Stomach smooth muscle (tissue), 2 donors: ENCODE measurements at regions not wholly inside any gene's neighbourhood (a gene's known extent, or its start where the extent isn't known, plus 50 kb on each side); places are given as distances from the start of the nearest gene placed in this dataset.

ENCODE experiments used
- H3K27ac ChIP-seq: one replicate; pipeline ENCODE4 v1.7.0; 2013; ENCODE audit warnings: mild to moderate bottlenecking, low read length, inconsistent platforms
- H3K27me3 ChIP-seq, 2 donors: one replicate each; pipeline ENCODE4 v1.7.0; 2013; ENCODE audit warnings: low read length in 2 of 2; ENCODE audit not compliant: insufficient read depth in 2 of 2, control insufficient read depth in 1 of 2
- H3K36me3 ChIP-seq, 2 donors: one replicate each; pipeline ENCODE4 v1.7.0; 2013; ENCODE audit warnings: low read length in 2 of 2; ENCODE audit not compliant: control insufficient read depth in 2 of 2, insufficient read depth in 2 of 2
- H3K4me1 ChIP-seq: one replicate; pipeline ENCODE4 v1.7.0; 2013; ENCODE audit warnings: low read length; ENCODE audit not compliant: control insufficient read depth, insufficient read depth
- H3K4me3 ChIP-seq, 2 donors: one replicate each; pipeline ENCODE4 v1.7.0; 2013; ENCODE audit warnings: low read length in 2 of 2
- H3K9ac ChIP-seq, 2 donors: one replicate each; pipeline ENCODE4 v1.7.0; 2013; ENCODE audit warnings: low read length in 2 of 2, mild to moderate bottlenecking in 1 of 2
- H3K9me3 ChIP-seq, 2 donors: one replicate each; pipeline ENCODE4 v1.7.0; 2013; ENCODE audit warnings: low read length in 2 of 2; ENCODE audit not compliant: control insufficient read depth in 2 of 2
- donor health status: healthy.
- donor health status: Pancreatic carcinoma.

- H3K4me1 ChIP-seq: no peaks in the 10 kb centered on the region
- H3K9ac ChIP-seq: no peak overlapping the region
- no peak overlapping the region for H3K4me3 ChIP-seq
- no peak overlapping the region for H3K27ac ChIP-seq
- H3K36me3 ChIP-seq: no peaks in the 10 kb centered on the region
- peaks cover 0 to 13% of the 10 kb centered on the region in 2 donors for H3K27me3 ChIP-seq
- no peaks in the 10 kb centered on the region for H3K9me3 ChIP-seq
Observed at GRCh38 chr14:97213720-97214119, 416.5 kb downstream of the VRK1 start.

DNA sequence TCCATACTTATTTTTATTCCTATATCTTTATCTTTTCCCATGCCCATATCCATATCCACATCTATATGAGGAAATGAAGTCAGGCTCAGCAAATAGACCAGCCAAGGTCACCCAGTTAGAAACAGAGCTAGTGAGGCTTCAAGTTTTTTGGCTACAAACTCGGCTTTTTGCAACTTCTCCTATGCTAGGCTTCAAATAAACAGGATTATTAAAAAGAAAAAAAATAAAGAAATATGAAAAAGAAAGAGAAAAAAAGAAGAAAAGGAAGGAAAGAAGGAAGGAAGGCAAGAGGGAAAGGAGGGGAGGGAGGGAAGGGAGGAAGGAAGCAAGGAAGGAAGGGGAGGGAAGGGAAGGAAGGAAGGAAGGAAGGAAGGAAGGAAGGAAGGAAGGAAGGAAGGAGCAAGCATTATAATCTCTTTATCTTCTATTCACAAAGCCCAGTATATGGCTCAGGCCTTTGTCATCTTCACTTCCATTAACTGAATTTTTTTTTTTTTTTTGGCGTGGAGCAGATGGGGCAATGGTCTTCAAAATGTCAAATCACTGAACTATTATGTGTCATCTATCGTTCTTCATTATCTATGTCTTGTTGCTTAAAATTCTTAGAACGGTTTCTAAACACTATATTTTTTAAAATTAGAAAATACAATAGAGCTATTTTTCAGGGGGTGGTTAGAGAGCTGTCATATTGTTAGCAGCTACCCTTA lies 418.2 kb downstream of the VRK1 start:
- H3K36me3 ChIP-seq: no peaks in the 10 kb centered on the region
- no peak overlapping the region for H3K9ac ChIP-seq
- no peaks in the 10 kb centered on the region for H3K9me3 ChIP-seq
- peaks cover 3% of the 10 kb centered on the region for H3K4me1 ChIP-seq
- H3K4me3 ChIP-seq: no peak overlapping the region
- H3K27me3 ChIP-seq: peaks cover 5 to 29% of the 10 kb centered on the region in 2 donors
- no peak overlapping the region for H3K27ac ChIP-seq

DNA sequence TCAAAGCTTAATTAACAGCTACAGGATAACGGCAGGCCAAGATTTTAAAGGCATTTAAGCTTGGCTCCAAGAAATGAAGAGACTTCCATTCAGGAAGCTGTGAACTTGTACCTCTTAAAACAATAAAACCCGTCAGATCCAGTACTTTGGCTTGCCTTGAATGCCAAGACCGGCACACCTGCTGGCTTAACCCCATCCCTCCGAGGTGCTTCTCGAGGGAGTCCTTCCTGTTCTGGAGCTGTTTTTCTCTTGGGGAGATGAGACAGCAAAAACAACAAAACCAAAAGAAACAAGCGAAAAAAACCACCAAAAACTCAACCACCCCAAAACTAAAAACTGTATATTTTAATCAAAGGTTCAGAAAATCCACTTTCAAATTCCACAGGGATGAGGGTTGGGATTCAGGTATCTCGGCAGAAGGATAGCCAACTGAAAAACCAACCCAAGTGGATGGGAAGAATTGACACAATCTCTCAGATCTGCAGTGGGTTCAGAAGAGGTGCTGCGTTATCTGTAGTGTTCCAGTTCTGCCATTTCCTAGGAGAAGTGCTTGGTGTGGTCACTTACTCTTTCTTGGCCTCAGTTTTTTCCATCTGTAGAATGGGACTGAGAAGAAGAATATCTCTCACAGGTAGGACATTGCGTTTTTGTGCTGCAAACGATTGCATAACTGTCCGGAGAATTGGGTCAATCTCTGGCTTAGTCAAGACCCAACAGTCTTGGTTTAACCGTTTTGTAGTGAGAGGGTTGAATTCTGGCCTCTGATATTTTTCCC lies 420.1 kb downstream of the VRK1 start:
- H3K9me3 ChIP-seq: no peaks in the 10 kb centered on the region
- no peak overlapping the region for H3K9ac ChIP-seq
- no peak overlapping the region for H3K27ac ChIP-seq
- H3K4me3 ChIP-seq: no peak overlapping the region
- peaks cover 11 to 29% of the 10 kb centered on the region in 2 donors for H3K27me3 ChIP-seq
- H3K4me1 ChIP-seq: peaks cover 3% of the 10 kb centered on the region
- no peaks in the 10 kb centered on the region for H3K36me3 ChIP-seq

DNA sequence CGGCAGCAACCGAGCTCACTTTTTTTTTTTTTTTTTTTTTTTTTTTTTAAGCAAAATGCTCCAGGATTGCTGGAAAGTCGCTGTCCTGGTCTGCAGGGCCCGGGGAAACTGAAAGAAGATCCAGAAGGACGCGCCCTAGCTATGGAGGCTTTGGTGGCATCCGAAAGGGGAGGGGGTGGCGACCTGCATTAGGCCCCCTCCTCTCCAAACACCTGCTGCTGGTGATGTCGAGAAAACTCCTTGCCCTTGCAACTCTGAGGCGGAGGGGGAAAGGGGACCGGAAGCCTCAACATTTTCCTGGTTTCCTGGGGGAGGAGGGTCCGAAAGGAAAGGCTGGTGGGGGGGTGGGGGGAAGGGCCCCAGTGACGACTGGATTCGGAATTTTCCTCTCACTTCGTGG lies 421.1 kb downstream of the VRK1 start:
- Histone ChIP-seq H3K27ac (no peak overlapping the region), H3K9ac (no peak overlapping the region), H3K4me1 (peaks cover 3% of the 10 kb centered on the region), H3K4me3 (no peak overlapping the region), H3K9me3 (no peaks in the 10 kb centered on the region), H3K27me3 (peaks cover 13 to 29% of the 10 kb centered on the region in 2 donors), H3K36me3 (no peaks in the 10 kb centered on the region)

DNA sequence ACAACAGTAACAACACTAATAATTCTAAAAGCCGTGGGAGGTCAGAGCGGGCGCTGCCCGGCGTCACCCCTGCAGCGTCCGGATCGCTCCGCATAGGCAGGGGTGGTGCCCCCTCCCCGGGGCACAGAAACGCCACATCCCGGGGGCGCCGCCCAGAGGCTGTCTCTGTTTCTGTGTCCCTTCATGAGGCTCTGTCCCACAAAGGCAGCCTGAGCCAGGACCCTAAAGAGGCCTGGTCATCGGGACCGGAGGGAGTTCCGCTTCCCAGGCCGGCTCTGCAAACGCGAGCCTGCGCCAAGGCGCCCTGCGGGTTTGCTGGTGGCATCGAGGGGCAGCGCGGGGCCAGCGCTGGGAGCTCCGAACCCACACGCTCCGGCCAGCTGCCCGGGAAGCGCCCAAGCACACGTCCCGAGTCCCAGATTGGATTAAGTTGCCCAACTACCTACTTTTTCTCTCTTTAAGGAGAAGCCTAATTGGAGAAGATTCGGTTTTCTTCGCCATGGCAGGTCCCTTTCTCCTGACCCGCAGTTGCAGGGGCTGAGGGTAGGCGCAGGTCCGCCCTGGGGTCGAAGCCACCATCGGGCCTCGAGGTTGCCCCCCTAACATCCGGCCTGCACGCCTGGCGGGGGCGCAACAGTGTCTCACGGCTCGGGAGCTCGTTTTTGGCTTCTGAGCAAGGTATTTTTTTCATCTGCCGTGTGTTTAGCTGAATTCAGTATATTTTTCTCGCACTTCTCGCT lies 421.7 kb downstream of the VRK1 start:
- peaks cover 3% of the 10 kb centered on the region for H3K4me1 ChIP-seq

DNA sequence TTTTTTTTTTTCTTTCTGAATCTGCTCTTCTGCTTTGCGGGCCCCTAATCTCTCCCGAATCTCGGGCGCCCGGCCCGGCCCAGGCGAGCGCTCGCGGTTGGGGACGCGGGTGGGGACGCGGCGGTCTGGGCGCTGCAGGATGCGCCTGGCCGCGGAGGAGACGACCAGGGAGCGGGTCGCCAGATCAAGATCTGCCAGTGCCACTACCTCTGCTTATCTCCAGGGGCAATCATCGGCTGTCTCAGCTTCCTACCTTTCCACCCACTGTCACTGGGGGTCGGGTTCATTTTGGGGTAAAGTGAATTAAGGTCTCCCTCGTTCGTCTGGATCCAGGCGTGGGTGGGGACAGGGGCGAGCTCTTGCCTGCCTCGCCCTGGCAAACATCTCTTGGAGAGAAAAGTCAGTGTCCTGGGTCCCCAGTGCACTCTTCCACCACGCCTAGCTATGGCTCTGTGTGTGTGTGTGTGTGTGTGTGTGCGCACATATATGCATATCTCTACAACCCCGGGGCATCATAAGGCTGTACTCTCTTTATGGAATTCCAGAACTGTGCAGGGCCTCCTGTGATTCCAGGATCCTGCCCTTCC lies 422.3 kb downstream of the VRK1 start:
- H3K4me3 ChIP-seq: peak overlapping the region; percentile 44 to 53
- H3K4me1 ChIP-seq: peaks cover 3% of the 10 kb centered on the region
- no peaks in the 10 kb centered on the region for H3K9me3 ChIP-seq
- no peak overlapping the region for H3K9ac ChIP-seq
- peaks cover 13 to 29% of the 10 kb centered on the region in 2 donors for H3K27me3 ChIP-seq
- H3K27ac ChIP-seq: no peak overlapping the region
- H3K36me3 ChIP-seq: no peaks in the 10 kb centered on the region

More for the DNA sequence above, 421.7 kb downstream of the VRK1 start:
- Histone ChIP-seq H3K27ac (no peak overlapping the region), H3K9ac (no peak overlapping the region), H3K27me3 (peaks cover 13 to 29% of the 10 kb centered on the region in 2 donors), H3K4me3 (peak overlapping the region; percentile 44 to 53), H3K36me3 (no peaks in the 10 kb centered on the region), H3K9me3 (no peaks in the 10 kb centered on the region)

GRCh38 chr14:97221572-97222285 lies 424.5 kb downstream of the VRK1 start:
- peaks cover 3% of the 10 kb centered on the region for H3K4me1 ChIP-seq
- H3K9ac ChIP-seq: no peak overlapping the region
- peaks cover 13 to 33% of the 10 kb centered on the region in 2 donors for H3K27me3 ChIP-seq
- H3K4me3 ChIP-seq: no peak overlapping the region
- no peaks in the 10 kb centered on the region for H3K9me3 ChIP-seq
- H3K36me3 ChIP-seq: no peaks in the 10 kb centered on the region
- no peak overlapping the region for H3K27ac ChIP-seq

- Histone ChIP-seq H3K9me3 (no peaks in the 10 kb centered on the region), H3K36me3 (no peaks in the 10 kb centered on the region), H3K27ac (no peak overlapping the region), H3K4me1 (peaks cover 3% of the 10 kb centered on the region), H3K4me3 (no peak overlapping the region), H3K27me3 (peaks cover 13 to 17% of the 10 kb centered on the region in 2 donors), H3K9ac (no peak overlapping the region)
Observed at GRCh38 chr14:97224016-97224415, 426.8 kb downstream of the VRK1 start.

DNA sequence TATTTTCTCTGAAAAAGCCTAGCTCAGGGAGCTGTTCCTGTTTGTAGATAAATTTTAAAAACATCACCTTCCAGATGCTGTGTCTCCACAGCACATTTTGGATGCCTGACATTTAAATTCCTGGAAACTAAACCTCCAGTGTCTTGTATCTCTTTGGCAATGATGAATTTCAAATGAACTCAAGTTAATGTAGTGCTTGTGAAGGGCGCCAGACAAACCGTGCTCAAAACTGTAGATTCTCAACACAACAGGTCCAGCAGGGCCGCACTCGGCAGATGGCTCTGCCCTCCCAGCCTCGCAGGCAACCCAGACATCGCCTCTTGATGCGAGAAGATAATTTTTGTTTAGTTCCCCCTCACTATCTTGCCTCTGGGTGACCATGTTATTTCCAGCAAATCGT lies 432.9 kb downstream of the VRK1 start:
- no peak overlapping the region for H3K27ac ChIP-seq
- H3K4me1 ChIP-seq: no peaks in the 10 kb centered on the region
- no peaks in the 10 kb centered on the region for H3K9me3 ChIP-seq
- no peak overlapping the region for H3K4me3 ChIP-seq
- H3K9ac ChIP-seq: no peak overlapping the region
- peaks cover 0 to 5% of the 10 kb centered on the region in 2 donors for H3K27me3 ChIP-seq
- H3K36me3 ChIP-seq: no peaks in the 10 kb centered on the region
